ENCODE measurements at regions not wholly inside any gene's neighbourhood (a gene's known extent, or its start where the extent isn't known, plus 50 kb on each side); places are given as distances from the start of the nearest gene placed in this dataset.

- no peak for TF ChIP-seq U2AF2 (optimal IDR thresholded peaks at IDR 0.05; ENCODE audit: low read depth, low read length)
- TF ChIP-seq POLR2AphosphoS5 (IDR thresholded peaks at IDR 0.05; ENCODE audit: control insufficient read depth, insufficient read depth, low read depth, low read length) = no peak
- no peak for TF ChIP-seq SIN3A (IDR thresholded peaks at IDR 0.05; ENCODE audit: borderline replicate concordance in 2 of 2, control insufficient read depth in 1 of 2, low read depth in 2 of 2, low read length in 2 of 2)
- no peak for TF ChIP-seq KDM4B (IDR thresholded peaks at IDR 0.05; ENCODE audit: borderline replicate concordance in 2 of 2, low read depth in 1 of 2)
- TF ChIP-seq ZBTB40 (IDR thresholded peaks at IDR 0.05) = no peak
- no peak for TF ChIP-seq ZBTB40 (CRISPR knock-in tag; IDR thresholded peaks at IDR 0.05)
These were observed 275.7 kb upstream of the P2RY1 start for GRCh38 chr3:152559246-152559645.

Data from K562 (cell line).